Activated CD4-positive, alpha-beta T cell treated with anti-CD3 and anti-CD28 coated beads, Interleukin-2, amount 10 ng/mL, durations not matched to agents 24 days and 14 days (primary cell): ENCODE measurements at regions not wholly inside any gene's neighbourhood (a gene's known extent, or its start where the extent isn't known, plus 50 kb on each side); places are given as distances from the start of the nearest gene placed in this dataset.

Experiments used
- DNase-seq: peaks from one replicate; pipeline ENCODE4 v3.0.0; 2022
- H3K27ac Mint-ChIP-seq: one replicate; pipeline ENCODE4 v1.8.0; 2022; ENCODE audit warnings: mild to moderate bottlenecking, mixed read lengths
- H3K27me3 Mint-ChIP-seq: one replicate; pipeline ENCODE4 v1.8.0; 2022; ENCODE audit warnings: mixed read lengths
- H3K36me3 Mint-ChIP-seq: one replicate; pipeline ENCODE4 v1.8.0; 2022; ENCODE audit warnings: low read depth, mild to moderate bottlenecking, mixed read lengths
- H3K4me1 Mint-ChIP-seq: one replicate; pipeline ENCODE4 v1.8.0; 2021; ENCODE audit warnings: mixed read lengths
- H3K4me3 Mint-ChIP-seq: one replicate; pipeline ENCODE4 v1.8.0; 2022; ENCODE audit warnings: mild to moderate bottlenecking, moderate library complexity, mixed read lengths
- H3K9me3 Mint-ChIP-seq: one replicate; pipeline ENCODE4 v1.8.0; 2021; ENCODE audit warnings: mixed read lengths
- intact Hi-C: fragments of 100-400 bp; cut with micrococcal nuclease; formaldehyde crosslinking; loops from one replicate; pipeline ENCODE4 v1.15.1; 2023

- Mint-ChIP-seq H3K27me3 (no peaks in the 10 kb centered on the region), H3K4me3 (no peak overlapping the region), H3K27ac (no peak overlapping the region), H3K4me1 (no peaks in the 10 kb centered on the region), H3K9me3 (peaks cover 4% of the 10 kb centered on the region), H3K36me3 (no peaks in the 10 kb centered on the region)
- no peak for DNase-seq
- intact Hi-C loops: loop anchor here (10.0 kb wide), 1 partner anchor 458 kb away; no protein-coding TSS in a partner anchor
These were observed 306.3 kb downstream of the GPAM start for GRCh38 chr10:111877258-111877657.

GRCh38 chr10:111879969-111880368 is 303.6 kb downstream of the GPAM start:
- intact Hi-C loops: loop anchor here (10.0 kb wide), 1 partner anchor 455 kb away; no protein-coding TSS in a partner anchor
- Mint-ChIP-seq H3K4me1 (no peaks in the 10 kb centered on the region), H3K27ac (no peak overlapping the region), H3K27me3 (no peaks in the 10 kb centered on the region), H3K4me3 (no peak overlapping the region), H3K9me3 (peaks cover 7% of the 10 kb centered on the region), H3K36me3 (no peaks in the 10 kb centered on the region)
- DNase-seq: no peak

GRCh38 chr10:111885046-111885445 is 298.5 kb downstream of the GPAM start:
- H3K4me3 Mint-ChIP-seq: no peak overlapping the region
- intact Hi-C loops: no loop called here

GRCh38 chr10:111885919-111886318 is 297.6 kb downstream of the GPAM start:
- intact Hi-C loops: no loop called here
- Mint-ChIP-seq H3K4me1 (no peaks in the 10 kb centered on the region), H3K36me3 (no peaks in the 10 kb centered on the region)

More at GRCh38 chr10:111885046-111885445, 298.5 kb downstream of the GPAM start:
- no peak for DNase-seq
- peaks cover 8% of the 10 kb centered on the region for H3K9me3 Mint-ChIP-seq
- H3K27me3 Mint-ChIP-seq: no peaks in the 10 kb centered on the region
- no peaks in the 10 kb centered on the region for H3K4me1 Mint-ChIP-seq
- no peaks in the 10 kb centered on the region for H3K36me3 Mint-ChIP-seq
- no peak overlapping the region for H3K27ac Mint-ChIP-seq

GRCh38 chr10:111887266-111887665 is 296.3 kb downstream of the GPAM start:
- no peak overlapping the region for H3K4me3 Mint-ChIP-seq
- H3K27me3 Mint-ChIP-seq: no peaks in the 10 kb centered on the region
- intact Hi-C loops: no loop called here
- H3K9me3 Mint-ChIP-seq: peaks cover 8% of the 10 kb centered on the region
- DNase-seq: no peak
- H3K27ac Mint-ChIP-seq: no peak overlapping the region
- H3K4me1 Mint-ChIP-seq: no peaks in the 10 kb centered on the region
- H3K36me3 Mint-ChIP-seq: no peaks in the 10 kb centered on the region

More at GRCh38 chr10:111885919-111886318, 297.6 kb downstream of the GPAM start:
- no peaks in the 10 kb centered on the region for H3K27me3 Mint-ChIP-seq
- no peak for DNase-seq
- no peak overlapping the region for H3K4me3 Mint-ChIP-seq
- peaks cover 8% of the 10 kb centered on the region for H3K9me3 Mint-ChIP-seq
- H3K27ac Mint-ChIP-seq: no peak overlapping the region

- H3K27ac Mint-ChIP-seq: no peak overlapping the region
- H3K27me3 Mint-ChIP-seq: no peaks in the 10 kb centered on the region
- intact Hi-C loops: no loop called here
- H3K36me3 Mint-ChIP-seq: no peaks in the 10 kb centered on the region
- H3K4me3 Mint-ChIP-seq: no peak overlapping the region
- no peak for DNase-seq
- H3K9me3 Mint-ChIP-seq: peaks cover 5% of the 10 kb centered on the region
- H3K4me1 Mint-ChIP-seq: no peaks in the 10 kb centered on the region
These were observed 293.5 kb downstream of the GPAM start for GRCh38 chr10:111890046-111890445.

GRCh38 chr10:111916011-111916410 is 267.6 kb downstream of the GPAM start:
- Mint-ChIP-seq H3K36me3 (no peaks in the 10 kb centered on the region), H3K27ac (no peak overlapping the region), H3K4me1 (no peaks in the 10 kb centered on the region), H3K4me3 (no peak overlapping the region), H3K27me3 (no peaks in the 10 kb centered on the region), H3K9me3 (no peaks in the 10 kb centered on the region)
- no peak for DNase-seq
- intact Hi-C loops: no loop called here

GRCh38 chr10:111921821-111922220 is 261.7 kb downstream of the GPAM start:
- intact Hi-C loops: no loop called here

GRCh38 chr10:111923032-111923431 is 260.5 kb downstream of the GPAM start:
- no peaks in the 10 kb centered on the region for H3K27me3 Mint-ChIP-seq
- no peaks in the 10 kb centered on the region for H3K36me3 Mint-ChIP-seq
- no peak overlapping the region for H3K27ac Mint-ChIP-seq
- intact Hi-C loops: no loop called here
- H3K9me3 Mint-ChIP-seq: no peaks in the 10 kb centered on the region
- H3K4me3 Mint-ChIP-seq: no peak overlapping the region
- no peaks in the 10 kb centered on the region for H3K4me1 Mint-ChIP-seq
- no peak for DNase-seq

More at GRCh38 chr10:111921821-111922220, 261.7 kb downstream of the GPAM start:
- H3K27me3 Mint-ChIP-seq: no peaks in the 10 kb centered on the region
- H3K36me3 Mint-ChIP-seq: no peaks in the 10 kb centered on the region
- no peak overlapping the region for H3K4me3 Mint-ChIP-seq
- H3K9me3 Mint-ChIP-seq: no peaks in the 10 kb centered on the region
- no peak overlapping the region for H3K27ac Mint-ChIP-seq
- DNase-seq: no peak
- no peaks in the 10 kb centered on the region for H3K4me1 Mint-ChIP-seq

GRCh38 chr10:111926286-111926685 is 257.3 kb downstream of the GPAM start:
- Mint-ChIP-seq H3K4me3 (no peak overlapping the region), H3K9me3 (no peaks in the 10 kb centered on the region), H3K27ac (no peak overlapping the region), H3K36me3 (no peaks in the 10 kb centered on the region), H3K4me1 (no peaks in the 10 kb centered on the region), H3K27me3 (no peaks in the 10 kb centered on the region)
- intact Hi-C loops: no loop called here
- DNase-seq: no peak

- no peaks in the 10 kb centered on the region for H3K27me3 Mint-ChIP-seq
- H3K9me3 Mint-ChIP-seq: no peaks in the 10 kb centered on the region
- H3K27ac Mint-ChIP-seq: no peak overlapping the region
- no peak for DNase-seq
- no peaks in the 10 kb centered on the region for H3K4me1 Mint-ChIP-seq
- intact Hi-C loops: no loop called here
- no peak overlapping the region for H3K4me3 Mint-ChIP-seq
- H3K36me3 Mint-ChIP-seq: no peaks in the 10 kb centered on the region
These were observed 249.6 kb downstream of the GPAM start for GRCh38 chr10:111933937-111934336.

- Mint-ChIP-seq H3K4me1 (no peaks in the 10 kb centered on the region), H3K27me3 (no peaks in the 10 kb centered on the region), H3K36me3 (no peaks in the 10 kb centered on the region), H3K27ac (no peak overlapping the region), H3K4me3 (no peak overlapping the region), H3K9me3 (no peaks in the 10 kb centered on the region)
- DNase-seq: no peak
- intact Hi-C loops: no loop called here
These were observed 248.6 kb downstream of the GPAM start for GRCh38 chr10:111934931-111935330.

- DNase-seq: no peak
- intact Hi-C loops: no loop called here
- no peak overlapping the region for H3K27ac Mint-ChIP-seq
- no peaks in the 10 kb centered on the region for H3K4me1 Mint-ChIP-seq
- no peaks in the 10 kb centered on the region for H3K27me3 Mint-ChIP-seq
- H3K36me3 Mint-ChIP-seq: no peaks in the 10 kb centered on the region
- no peak overlapping the region for H3K4me3 Mint-ChIP-seq
- no peaks in the 10 kb centered on the region for H3K9me3 Mint-ChIP-seq
These were observed 247.4 kb downstream of the GPAM start for GRCh38 chr10:111936143-111936542.

GRCh38 chr10:111944331-111944730 is 239.2 kb downstream of the GPAM start:
- intact Hi-C loops: no loop called here
- Mint-ChIP-seq H3K4me1 (no peaks in the 10 kb centered on the region), H3K27ac (no peak overlapping the region), H3K36me3 (no peaks in the 10 kb centered on the region), H3K4me3 (no peak overlapping the region), H3K9me3 (peaks cover 5% of the 10 kb centered on the region), H3K27me3 (no peaks in the 10 kb centered on the region)
- DNase-seq: no peak

- no peaks in the 10 kb centered on the region for H3K4me1 Mint-ChIP-seq
- no peak overlapping the region for H3K27ac Mint-ChIP-seq
- intact Hi-C loops: no loop called here
- H3K9me3 Mint-ChIP-seq: peaks cover 7% of the 10 kb centered on the region
- H3K27me3 Mint-ChIP-seq: no peaks in the 10 kb centered on the region
- H3K36me3 Mint-ChIP-seq: no peaks in the 10 kb centered on the region
- no peak for DNase-seq
- H3K4me3 Mint-ChIP-seq: no peak overlapping the region
These were observed 229.6 kb downstream of the GPAM start for GRCh38 chr10:111953949-111954348.
